GM12878 (cell line): ENCODE measurements at regions not wholly inside any gene's neighbourhood (a gene's known extent, or its start where the extent isn't known, plus 50 kb on each side); places are given as distances from the start of the nearest gene placed in this dataset.

Experiments used
- ATAC-seq: fragments of 200-7000 bp; cut with Tn5 transposase; 3 replicates; pipeline ENCODE4 v1.9.1; 2020; ENCODE audit warnings: mild to moderate bottlenecking, moderate library complexity
- BruUV-seq: library from RNA; stranded (reverse); fragments of 400-500 nt; replicated peaks from 2 replicates; lab custom pipeline; 2021; lab: Mats Ljungman, UMichigan
- CTCF ChIA-PET: fragments of 300-600 bp; sonication (Branson Sonifier 250); formaldehyde crosslinking; extraction: SDS; loops from one replicate; lab custom pipeline; 2021; ENCODE audit warnings: inconsistent platforms; lab: Yijun Ruan, JAX
- POLR2A ChIA-PET: fragments of 350-600 bp; formaldehyde crosslinking; extraction: SDS; loops from one replicate; lab custom pipeline; 2021; ENCODE audit warnings: inconsistent platforms; lab: Charles Lee
- RAD21 ChIA-PET: fragments of 300-600 bp; sonication (Branson Sonifier 250); formaldehyde crosslinking; loops from one replicate; lab custom pipeline; 2023; ENCODE audit warnings: antibody characterized with exemption; ENCODE audit not compliant: unreplicated experiment; lab: Charles Lee
- SMC1A ChIA-PET: fragments of 300-600 bp; sonication (Branson Sonifier 250); formaldehyde crosslinking; loops from one replicate; lab custom pipeline; 2023; ENCODE audit not compliant: unreplicated experiment, uncharacterized antibody; lab: Charles Lee
- DNase-seq: peaks from one replicate; pipeline ENCODE4 v3.0.0-alpha.2; 2011; ENCODE audit warnings: low read depth, low spot score
- FAIRE-seq: peaks from 3 replicates; lab custom pipeline; 2011; peaks lifted over from hg19 to GRCh38; lab: Jason Lieb, UNC
- H2AFZ ChIP-seq: 2 replicates; pipeline ENCODE4 v1.6.0; 2011; ENCODE audit warnings: low read depth, low read length, control low read depth; ENCODE audit not compliant: control insufficient read depth
- H3K27ac ChIP-seq: 2 replicates; pipeline ENCODE4 v1.5.1; 2011; ENCODE audit warnings: control low read depth; ENCODE audit not compliant: control insufficient read depth, insufficient read depth
- H3K27me3 ChIP-seq, 2 experiments: replicated peaks in 1 of 2; 2 replicates each; pipeline versions ENCODE4 v1.6.0 to v1.6.1; 2011; ENCODE audit warnings: low read length in 1 of 2; ENCODE audit not compliant: control insufficient read depth in 2 of 2, insufficient read depth in 2 of 2
- H3K36me3 ChIP-seq, 2 experiments: 2 replicates each; pipeline ENCODE4 v1.5.1; 2011; ENCODE audit warnings: low read length in 1 of 2; ENCODE audit not compliant: control insufficient read depth in 2 of 2, insufficient read depth in 2 of 2
- H3K4me1 ChIP-seq: 2 replicates; pipeline ENCODE4 v1.6.1; 2011; ENCODE audit warnings: mild to moderate bottlenecking, low read length, moderate library complexity, mixed read lengths; ENCODE audit not compliant: control insufficient read depth, insufficient read depth
- H3K4me2 ChIP-seq: 2 replicates; pipeline ENCODE4 v1.6.0; 2011; ENCODE audit warnings: control low read depth; ENCODE audit not compliant: control insufficient read depth, insufficient read depth
- H3K4me3 ChIP-seq: fragments of 200-600 bp; sonication (generic); 2 replicates; pipeline ENCODE4 v1.5.1; 2016
- H3K79me2 ChIP-seq: 2 replicates; pipeline ENCODE4 v1.6.0; 2011; ENCODE audit warnings: low read length; ENCODE audit not compliant: control insufficient read depth, insufficient read depth
- H3K9ac ChIP-seq: 2 replicates; pipeline ENCODE4 v1.8.0; 2011; ENCODE audit warnings: low read length, control low read depth, mixed read lengths; ENCODE audit not compliant: control insufficient read depth, insufficient read depth
- H3K9me3 ChIP-seq: replicated peaks from 3 replicates; pipeline ENCODE4 v1.5.1; 2011; ENCODE audit warnings: mild to moderate bottlenecking, low read length; ENCODE audit not compliant: control insufficient read depth, insufficient read depth
- H4K20me1 ChIP-seq: 2 replicates; pipeline ENCODE4 v1.6.0; 2011; ENCODE audit not compliant: control insufficient read depth, insufficient read depth
- BCL3 ChIP-seq: IDR thresholded peaks from 2 replicates; pipeline ENCODE4 v1.6.1; 2011; ENCODE audit warnings: borderline replicate concordance, low read depth, mild to moderate bottlenecking, moderate library complexity, low read length; ENCODE audit not compliant: insufficient read depth, poor library complexity, severe bottlenecking
- CREB1 ChIP-seq: IDR thresholded peaks from 2 replicates; pipeline ENCODE4 v1.6.1; 2012; ENCODE audit warnings: low read depth, mild to moderate bottlenecking, inconsistent platforms
- DPF2 ChIP-seq: fragments of 450-650 bp; IDR thresholded peaks from 2 replicates; pipeline ENCODE4 v1.6.1; 2017; ENCODE audit warnings: mild to moderate bottlenecking
- EED ChIP-seq: sonication (generic); IDR thresholded peaks from 2 replicates; pipeline ENCODE4 v1.6.1; 2016; ENCODE audit warnings: antibody characterized with exemption, low read depth
- EZH2 ChIP-seq: IDR thresholded peaks from 2 replicates; pipeline ENCODE4 v1.6.1; 2012; ENCODE audit warnings: low read depth, mild to moderate bottlenecking, control low read depth, inconsistent platforms, low read length, borderline replicate concordance; ENCODE audit not compliant: control insufficient read depth
- IKZF1 ChIP-seq: fragments of 450-650 bp; conservative IDR thresholded peaks from 2 replicates; pipeline ENCODE4 v1.6.1; 2017; ENCODE audit warnings: antibody characterized with exemption, mild to moderate bottlenecking
- IKZF2 ChIP-seq, 2 experiments: fragments of 450-650 bp; IDR thresholded peaks; 2 replicates each; pipeline ENCODE4 v1.6.1; 2017; ENCODE audit warnings: mild to moderate bottlenecking in 2 of 2, moderate library complexity in 2 of 2
- IRF5 ChIP-seq: fragments of 450-650 bp; IDR thresholded peaks from 2 replicates; pipeline ENCODE4 v1.6.1; 2017; ENCODE audit warnings: borderline replicate concordance
- NFIC ChIP-seq: IDR thresholded peaks from 2 replicates; pipeline ENCODE4 v1.6.1; 2012; ENCODE audit warnings: low read depth, mild to moderate bottlenecking, inconsistent platforms, low read length, moderate library complexity
- NFXL1 ChIP-seq: fragments of 450-650 bp; IDR thresholded peaks from 2 replicates; pipeline ENCODE4 v1.6.1; 2017; ENCODE audit warnings: antibody characterized with exemption, mild to moderate bottlenecking, borderline replicate concordance
- RB1 ChIP-seq: fragments of 450-650 bp; formaldehyde crosslinking; IDR thresholded peaks from 2 replicates; pipeline ENCODE4 v1.6.1; 2017; ENCODE audit warnings: mild to moderate bottlenecking, borderline replicate concordance
- SMARCA5 ChIP-seq: fragments of 450-650 bp; IDR thresholded peaks from 2 replicates; pipeline ENCODE4 v1.6.1; 2017; ENCODE audit warnings: mild to moderate bottlenecking
- SPI1 ChIP-seq: IDR thresholded peaks from 2 replicates; pipeline ENCODE4 v1.6.1; 2011; ENCODE audit warnings: low read depth, mild to moderate bottlenecking, low read length, moderate library complexity, borderline replicate concordance; ENCODE audit not compliant: insufficient read depth
- ZNF217 ChIP-seq: fragments of 450-650 bp; IDR thresholded peaks from 2 replicates; pipeline ENCODE4 v1.6.1; 2017; ENCODE audit warnings: antibody characterized with exemption, mild to moderate bottlenecking
- WGBS: methylation state at CpG from one replicate; pipeline ENCODE4 v1.1.6; 2016; ENCODE audit warnings: low lambda C conversion rate; ENCODE audit not compliant: insufficient replicate concordance, insufficient coverage; ENCODE audit errors: missing lambda C conversion rate; 5-methylcytosine and 5-hydroxymethylcytosine counted together
- in situ Hi-C: fragments of 300-500 bp; cut with MboI; formaldehyde crosslinking; loops from 9 replicates; pipeline ENCODE4 v1.14.3; 2018; ENCODE audit warnings: mixed read lengths
- intact Hi-C: fragments of 100-400 bp; cut with micrococcal nuclease; formaldehyde crosslinking; loops from one replicate; pipeline ENCODE4 v1.14.2; 2022; ENCODE audit not compliant: unreplicated experiment

- no peaks in the 10 kb centered on the region for H3K36me3 ChIP-seq
- H3K9me3 ChIP-seq: no peaks in the 10 kb centered on the region
- POLR2A ChIA-PET: interaction anchor here (0.9 to 3.4 kb wide), 4 partner anchors 17 to 116 kb away, joined by 5 to 55 read pairs (median 8); no protein-coding TSS in a partner anchor
- in situ Hi-C loops (no loop called here), intact Hi-C loops (loop anchor here (1.0 to 10.0 kb wide), 8 partner anchors 17 to 723 kb away; partner anchors contain the start of gene RYBP)
- CTCF ChIA-PET: interaction anchor here (0.6 to 1.6 kb wide), 3 partner anchors 17 to 116 kb away, joined by 3 to 5 read pairs (median 3); no protein-coding TSS in a partner anchor
- FAIRE-seq: no peak
- TF ChIP-seq IKZF1 (0 out of 2 replicates have a peak, but pooled peaks have one; percentile 23), NFIC (0 out of 2 replicates have a peak, but pooled peaks have one; percentile 25), DPF2 (0 out of 2 replicates have a peak, but pooled peaks have one; percentile 14), EED (0 out of 2 replicates have a peak, but pooled peaks have one; percentile 61), SPI1 (peak; percentile 70), IKZF2 (IDR thresholded peaks at IDR 0.05) (0 out of 4 replicates have a peak, but pooled peaks of 1 of the 2 experiments have one; percentile 14), IRF5 (no peak), EZH2 (no peak), CREB1 (no peak), SMARCA5 (peak; percentile 98), BCL3 (no peak), NFXL1 (0 out of 2 replicates have a peak, but pooled peaks have one; percentile 28), RB1 (no peak), ZNF217 (peak; percentile 85)
- 41% methylated on average over 14 of the region's 14 CpGs for WGBS
- peaks cover 12% of the 10 kb centered on the region for H3K79me2 ChIP-seq
- peak; percentile 0; the same call in 2 of the 3 replicates for ATAC-seq
- H3K27me3 ChIP-seq: no peaks in the 10 kb centered on the region
- H4K20me1 ChIP-seq: no peaks in the 10 kb centered on the region
- H3K27ac ChIP-seq: peak overlapping the region; percentile 68
- DNase-seq: no peak
- BruUV-seq: no TSS peak
- H3K4me1 ChIP-seq: peaks cover 51% of the 10 kb centered on the region
- H3K4me3 ChIP-seq: peak overlapping the region; percentile 69; the same call in 1 of the 2 replicates
- H3K9ac ChIP-seq: peak overlapping the region; percentile 58
- H2AFZ ChIP-seq: peak overlapping the region; percentile 19; the same call in 1 of the 2 replicates
- peak overlapping the region; percentile 70 for H3K4me2 ChIP-seq
- SMC1A ChIA-PET: interaction anchor here (1.1 to 7.3 kb wide), 5 partner anchors 18 to 65 kb away, joined by 3 to 97 read pairs (median 38); no protein-coding TSS in a partner anchor
- RAD21 ChIA-PET: interaction anchor here (1.5 to 3.9 kb wide), 5 partner anchors 20 to 116 kb away, joined by 6 to 53 read pairs (median 37); no protein-coding TSS in a partner anchor
These were observed 314.6 kb upstream of the PROK2 start for GRCh38 chr3:72099326-72100079.
